EL (cell line): ENCODE measurements at regions not wholly inside any gene's neighbourhood (a gene's known extent, or its start where the extent isn't known, plus 50 kb on each side); places are given as distances from the start of the nearest gene placed in this dataset.
"Not testable (repeated sequence)": the region's sequence is repeated elsewhere in the genome, so short reads cannot be mapped to it uniquely, and the experiment has no call there.

Experiments
- DNase-seq: peaks from one replicate; pipeline ENCODE4 v3.0.0-alpha.2; 2016

DNA sequence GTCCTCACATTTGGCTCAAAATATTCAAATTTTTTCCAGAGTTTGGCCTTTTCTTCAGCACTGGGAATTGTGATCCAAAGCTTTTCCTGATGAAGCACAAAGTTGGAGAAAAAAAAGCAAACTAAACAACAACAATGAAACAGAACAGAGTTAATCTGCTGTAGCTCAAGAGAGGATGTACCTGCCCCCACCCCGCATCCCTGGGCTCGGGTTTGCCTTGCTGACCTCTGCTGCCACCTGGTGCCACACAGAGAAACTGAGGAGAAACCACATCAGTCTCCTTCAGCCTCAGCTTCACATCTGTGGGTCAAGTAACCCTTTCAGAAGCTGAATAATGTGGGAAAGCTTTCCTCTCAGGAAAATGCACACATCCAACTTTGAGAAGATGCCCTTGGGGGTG lies 290.4 kb downstream of the RTP5 start:
- not testable (repeated sequence) for DNase-seq

DNA sequence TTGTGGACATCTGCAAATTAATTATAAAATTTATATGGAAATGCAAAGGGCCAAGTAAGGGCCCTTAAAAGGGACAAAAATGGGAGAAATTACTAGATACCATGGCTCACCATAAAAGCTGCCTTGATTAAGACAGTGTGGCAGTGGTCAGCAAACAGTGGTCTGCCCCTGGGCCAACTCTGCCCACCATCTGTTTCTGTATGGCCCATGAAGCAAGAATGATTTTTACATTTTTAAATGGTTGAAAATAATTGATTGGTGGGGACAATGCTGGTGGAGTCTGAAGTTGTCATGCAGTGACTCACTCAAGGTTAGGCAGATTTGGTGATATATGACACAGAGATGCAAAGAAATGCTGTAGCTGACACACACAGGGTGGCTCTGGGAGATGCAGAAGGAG lies 295.6 kb downstream of the RTP5 start:
- not testable (repeated sequence) for DNase-seq

DNA sequence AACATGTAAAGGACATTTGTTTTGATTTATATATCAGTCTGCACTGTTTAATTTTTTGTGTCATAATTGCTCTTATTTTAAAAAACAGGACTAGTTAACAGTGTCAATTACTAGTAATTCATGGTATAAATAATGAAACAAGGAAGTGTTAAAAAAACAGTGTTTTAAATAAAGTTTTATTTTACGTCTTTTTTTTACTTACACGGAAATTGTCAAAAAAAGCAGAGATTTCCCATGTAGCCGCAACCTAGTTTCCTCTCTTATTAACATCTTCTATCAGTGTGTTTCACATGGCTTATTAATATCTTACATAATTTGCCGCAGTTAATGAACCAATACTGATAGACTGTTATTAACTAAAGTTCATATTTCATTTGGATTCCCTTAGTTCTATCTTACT lies 301.8 kb downstream of the RTP5 start:
- not testable (repeated sequence) for DNase-seq
